GM19467 (cell line): ENCODE measurements at regions not wholly inside any gene's neighbourhood (a gene's known extent, or its start where the extent isn't known, plus 50 kb on each side); places are given as distances from the start of the nearest gene placed in this dataset.
"Not testable (repeated sequence)": the region's sequence is repeated elsewhere in the genome, so short reads cannot be mapped to it uniquely, and the experiment has no call there.

ENCODE experiments used
- ATAC-seq: cut with Tn5 transposase; IDR thresholded peaks from one replicate; pipeline ENCODE4 v1.9.1; 2021; ENCODE audit warnings: mild to moderate bottlenecking, moderate library complexity; ENCODE audit not compliant: unreplicated experiment

- ATAC-seq = no peak
Observed at GRCh38 chr22:23384431-23384830, 195.7 kb downstream of the IGLL1 start.

DNA sequence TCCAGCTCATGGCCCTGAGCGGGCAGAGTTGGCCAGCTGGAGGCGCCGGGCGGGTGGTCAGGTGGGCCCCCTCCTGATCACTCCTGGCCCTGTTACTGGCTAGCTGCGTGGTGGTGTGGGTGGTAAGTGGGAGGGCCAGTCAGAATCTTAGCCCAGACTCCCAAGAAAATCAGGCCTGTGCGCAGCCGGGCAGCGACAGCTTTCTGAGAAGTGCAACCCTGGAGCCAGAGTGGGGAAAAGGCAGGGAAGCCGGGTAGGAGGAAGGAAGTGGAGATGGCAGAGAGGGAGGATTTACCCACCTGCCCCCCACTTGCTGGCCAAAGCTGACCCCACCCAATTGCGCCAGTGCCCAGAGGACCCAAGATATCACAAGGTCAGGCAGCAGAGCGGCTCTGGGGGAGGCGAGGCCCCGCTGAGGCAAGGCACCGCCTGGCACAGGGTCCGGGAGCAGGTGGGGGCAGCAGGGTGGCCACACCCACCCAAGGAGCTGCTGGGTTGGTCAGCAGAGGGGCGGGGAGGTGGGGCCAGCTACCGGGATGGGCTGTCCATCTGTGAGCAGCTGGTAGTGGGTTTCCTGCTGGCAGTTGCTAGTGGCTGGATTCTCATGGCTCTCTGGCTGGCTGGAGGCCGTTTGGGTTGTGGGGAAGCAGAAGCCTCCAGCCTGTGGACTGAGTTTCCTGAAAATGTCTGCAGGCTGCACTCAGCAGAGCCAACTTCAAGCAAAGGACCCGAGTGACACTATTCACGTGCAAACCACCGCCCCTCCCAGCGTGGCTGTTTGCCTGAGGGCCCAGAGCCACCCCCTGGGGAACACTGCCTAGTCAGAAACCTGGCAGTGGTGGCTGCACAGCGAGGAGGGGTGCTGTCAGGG, 196.4 kb downstream of the IGLL1 start:
- ATAC-seq = no peak

DNA sequence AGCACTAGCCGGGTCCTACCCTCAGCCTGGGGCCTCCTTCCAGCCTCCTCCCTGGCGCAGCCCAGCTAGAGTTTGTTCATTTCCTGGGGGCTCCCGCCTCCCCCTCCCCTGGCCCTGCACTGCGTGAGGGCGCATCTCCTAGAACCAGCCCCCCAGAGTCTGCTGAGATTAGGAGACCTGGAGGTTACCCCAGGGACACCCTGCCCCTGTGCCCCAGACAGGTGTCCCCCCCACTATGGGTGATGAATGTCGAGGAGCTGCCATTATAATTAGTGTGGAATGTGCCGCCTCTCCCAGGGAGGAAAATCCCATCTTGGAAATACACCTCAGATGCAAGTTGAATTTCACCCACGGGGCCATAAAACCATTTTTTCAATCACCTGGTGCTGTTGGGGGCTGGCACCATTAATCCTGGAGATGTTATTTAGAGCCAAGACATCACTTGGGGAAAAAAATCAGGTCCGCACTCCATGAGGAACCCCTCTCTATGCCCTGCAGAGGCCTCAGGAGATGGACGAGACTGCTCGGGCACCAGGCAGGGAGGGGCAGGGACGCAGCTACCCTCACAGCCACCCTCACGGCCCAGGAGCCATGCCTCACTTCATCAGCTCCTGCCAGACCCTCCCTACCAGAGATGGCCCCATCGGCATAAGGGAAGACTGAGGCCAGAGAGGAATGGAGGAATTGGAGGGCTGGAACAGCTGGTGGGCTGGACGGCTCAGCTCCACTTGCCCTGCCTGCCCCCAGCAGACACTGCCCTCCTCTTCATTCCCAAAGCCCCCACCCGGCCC, 197.5 kb downstream of the IGLL1 start:
- ATAC-seq = no peak

GRCh38 chr22:23381661-23382427, 198.2 kb downstream of the IGLL1 start:
- no peak for ATAC-seq

DNA sequence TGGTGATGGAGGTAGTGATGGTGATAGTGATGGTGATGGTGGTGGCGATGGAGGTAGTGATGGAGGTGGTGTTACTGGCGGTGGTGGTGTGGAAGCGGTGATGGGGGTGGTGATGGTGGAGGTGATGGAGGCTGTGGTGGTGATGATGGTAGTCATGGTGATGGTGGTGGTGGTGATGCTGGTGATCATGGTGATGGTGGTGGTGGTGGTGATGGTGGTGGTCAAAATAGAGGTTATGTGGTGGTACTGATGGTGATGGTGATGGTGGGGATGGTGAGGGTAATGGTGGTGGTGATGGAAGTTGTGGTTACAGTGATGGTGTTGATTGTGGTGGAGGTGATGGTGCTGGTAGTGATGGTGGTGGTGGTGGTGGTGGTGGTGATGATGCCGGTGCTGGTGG, 199.2 kb downstream of the IGLL1 start:
- no peak for ATAC-seq

DNA sequence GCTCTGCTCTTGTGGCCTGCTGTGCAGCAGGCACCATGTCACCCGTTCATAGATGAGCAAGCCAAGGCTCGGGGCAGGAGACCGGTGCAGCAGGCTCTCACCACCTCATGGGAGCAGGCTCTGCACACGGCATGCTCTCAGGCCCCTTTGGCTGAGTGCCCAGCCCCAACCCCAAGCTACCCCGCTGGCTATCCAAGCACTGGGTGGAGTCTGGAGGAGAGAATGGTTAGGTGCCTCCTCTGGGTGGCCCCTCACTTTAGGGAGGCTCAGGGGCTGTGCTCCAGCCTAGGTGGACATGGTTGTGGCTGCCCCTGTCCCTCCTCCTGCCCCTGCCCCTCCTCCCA, 199.9 kb downstream of the IGLL1 start:
- no peak for ATAC-seq

DNA sequence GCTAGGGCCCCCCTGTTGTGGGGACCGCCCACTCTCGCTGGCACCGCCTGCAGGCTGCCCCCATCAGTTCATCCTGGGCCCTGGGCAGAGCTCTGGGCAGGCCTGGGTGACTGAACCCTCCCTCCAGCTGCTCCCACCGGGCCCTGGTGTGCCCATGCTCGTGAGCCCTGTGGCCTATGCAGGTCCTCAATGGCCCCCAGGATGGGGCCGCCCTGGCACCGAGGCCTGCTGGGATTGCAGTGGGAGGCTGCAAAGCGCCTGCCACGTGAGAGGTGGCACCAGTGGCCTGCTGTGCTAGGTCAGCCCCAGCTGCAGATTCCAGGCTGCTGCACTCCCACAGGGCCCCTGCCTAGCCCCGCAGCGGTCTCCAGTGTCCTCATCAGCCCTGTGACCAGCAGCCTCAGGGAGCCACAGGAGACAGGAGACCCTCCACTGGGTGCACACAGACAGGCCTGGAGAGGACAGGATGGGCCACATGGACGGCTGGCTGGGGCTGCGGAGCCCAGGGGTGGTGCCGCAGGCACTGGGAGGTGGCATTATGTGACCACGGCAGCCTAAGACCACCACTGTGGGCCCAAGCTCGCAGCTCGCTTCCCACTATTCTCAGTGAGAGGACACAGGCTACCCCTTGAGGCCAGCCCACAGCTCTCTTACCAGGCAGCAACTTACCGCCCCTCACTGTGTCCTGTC, 199.4 kb downstream of the BCR start:
- ATAC-seq = not testable (repeated sequence)

DNA sequence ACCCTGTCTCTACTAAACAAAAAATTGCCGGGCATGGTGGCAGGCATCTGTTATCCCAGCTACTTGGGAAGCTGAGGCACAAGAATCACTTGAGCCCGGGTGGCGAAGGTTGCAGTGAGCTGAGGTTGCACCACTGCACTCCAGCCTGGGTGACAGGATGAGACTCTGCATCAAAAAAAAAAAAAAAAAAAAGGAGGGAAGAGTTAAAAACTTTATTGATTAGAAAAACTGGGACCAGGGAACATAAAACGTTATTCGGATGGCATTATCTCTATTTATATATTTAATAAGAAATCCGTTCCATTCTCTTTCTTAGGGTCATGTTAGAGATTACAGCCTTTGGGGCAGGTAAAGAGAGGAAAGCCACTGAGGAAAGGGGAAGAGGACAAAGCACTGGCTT, 197.5 kb downstream of the BCR start:
- ATAC-seq = no peak

GRCh38 chr22:23376256-23376655, 195.9 kb downstream of the BCR start:
- ATAC-seq = no peak

- no peak for ATAC-seq
Observed at GRCh38 chr22:23375031-23375827, 194.9 kb downstream of the BCR start.

DNA sequence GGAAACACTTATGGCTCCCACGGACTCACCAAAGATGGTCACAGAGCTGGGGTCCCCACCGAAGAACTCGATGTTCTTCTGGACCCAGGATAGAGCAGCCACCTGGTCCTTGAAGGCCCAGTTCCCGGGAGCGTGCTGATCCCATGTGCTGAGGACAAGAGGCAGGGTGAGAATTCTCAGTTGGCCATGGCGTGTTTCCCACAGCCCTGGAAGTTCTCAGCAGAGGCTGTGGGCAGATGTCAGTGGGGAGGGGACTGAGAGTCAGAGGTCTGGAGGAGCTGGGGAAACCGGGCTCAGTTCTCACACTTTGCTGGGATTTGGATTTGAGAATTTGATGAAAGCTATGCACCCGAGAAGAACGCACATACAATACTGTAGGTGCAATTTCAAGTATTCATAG, 193.3 kb downstream of the BCR start:
- no peak for ATAC-seq

DNA sequence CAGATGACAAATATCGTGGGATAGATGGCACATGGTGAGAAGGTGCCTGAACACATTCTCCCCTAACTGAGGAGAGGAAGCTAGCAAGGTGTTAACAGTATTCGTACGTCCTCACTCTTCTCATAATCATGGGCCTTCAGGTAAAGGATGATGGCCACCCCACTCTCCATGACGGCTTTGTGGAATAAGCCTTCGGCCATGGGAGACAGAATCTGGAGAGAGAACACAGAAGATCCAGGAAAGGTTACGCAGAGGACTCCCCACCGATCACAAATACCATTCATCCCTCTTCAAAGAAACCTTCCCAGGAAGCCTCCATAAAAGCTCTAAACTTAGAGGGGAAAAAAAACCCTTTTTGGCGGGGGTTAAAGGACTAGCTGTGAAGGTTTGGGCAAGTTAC, 189.9 kb downstream of the BCR start:
- no peak for ATAC-seq

DNA sequence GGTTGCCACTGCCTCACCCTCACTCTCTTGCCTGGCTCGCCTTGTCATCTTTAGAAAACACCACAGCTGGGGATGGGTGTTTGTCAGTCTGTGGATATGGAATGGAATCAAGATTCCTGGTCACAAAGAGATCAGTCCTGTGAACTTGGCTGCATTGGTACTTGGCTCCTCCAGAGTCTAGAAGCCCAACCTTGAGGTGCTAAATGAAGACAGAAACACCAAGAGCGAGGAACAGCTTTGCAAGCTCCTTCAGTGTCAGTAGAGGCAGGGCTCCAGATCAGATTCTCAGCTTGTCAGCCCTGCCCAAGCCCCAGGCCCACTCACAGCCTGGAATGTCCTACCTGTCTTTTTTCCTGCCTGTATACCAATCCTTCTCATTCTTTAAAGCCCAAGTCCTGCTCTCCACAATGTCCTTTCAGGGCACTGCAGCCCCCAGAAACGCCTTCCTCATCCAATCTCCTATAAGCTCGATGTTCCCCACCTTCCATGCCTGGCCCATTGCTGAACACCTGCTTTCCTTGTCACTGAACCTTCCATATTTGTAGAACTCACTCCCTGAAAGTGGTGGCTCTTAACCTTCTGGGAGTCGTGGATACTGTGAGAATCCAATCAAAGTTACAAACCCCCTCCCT, 188.9 kb downstream of the BCR start:
- ATAC-seq = no peak
